GM23338 (cell line): ENCODE measurements at regions not wholly inside any gene's neighbourhood (a gene's known extent, or its start where the extent isn't known, plus 50 kb on each side); places are given as distances from the start of the nearest gene placed in this dataset.

Experiments
- ATAC-seq: fragments of 200-7000 bp; cut with Tn5 transposase; 3 replicates; pipeline ENCODE4 v1.9.1; 2020
- DNase-seq: peaks from one replicate; pipeline ENCODE4 v3.0.0-alpha.2; 2015; ENCODE audit warnings: low spot score
- H2AFZ ChIP-seq: fragments of 200-600 bp; sonication (generic); 2 replicates; pipeline ENCODE4 v1.8.0; 2016; ENCODE audit warnings: antibody characterized with exemption, mild to moderate bottlenecking, moderate library complexity
- H3F3A ChIP-seq: fragments of 200-600 bp; sonication (generic); replicated peaks from 2 replicates; pipeline ENCODE4 v1.8.0; 2017; ENCODE audit warnings: antibody characterized with exemption, mixed run types, low read depth
- H3K27ac ChIP-seq: fragments of 200-600 bp; sonication (generic); 2 replicates; pipeline ENCODE4 v1.6.1; 2016; ENCODE audit warnings: low read depth
- H3K27me3 ChIP-seq: fragments of 200-600 bp; sonication (generic); 2 replicates; pipeline ENCODE4 v1.8.0; 2016; ENCODE audit warnings: mild to moderate bottlenecking, mixed run types, moderate library complexity; ENCODE audit not compliant: insufficient read depth
- H3K36me3 ChIP-seq: fragments of 200-600 bp; sonication (generic); 2 replicates; pipeline ENCODE4 v1.8.0; 2016; ENCODE audit warnings: mild to moderate bottlenecking; ENCODE audit not compliant: insufficient read depth
- H3K4me1 ChIP-seq: fragments of 200-600 bp; sonication (generic); 2 replicates; pipeline ENCODE4 v1.8.0; 2016; ENCODE audit warnings: mild to moderate bottlenecking, moderate library complexity; ENCODE audit not compliant: insufficient read depth
- H3K4me2 ChIP-seq: fragments of 200-600 bp; sonication (generic); 2 replicates; pipeline ENCODE4 v1.7.1; 2017; ENCODE audit warnings: mixed run types
- H3K4me3 ChIP-seq: fragments of 200-600 bp; sonication (generic); 2 replicates; pipeline ENCODE4 v1.6.1; 2016; ENCODE audit warnings: mixed run types
- H3K79me2 ChIP-seq: fragments of 200-600 bp; sonication (generic); replicated peaks from 2 replicates; pipeline ENCODE4 v1.8.0; 2017; ENCODE audit warnings: mild to moderate bottlenecking; ENCODE audit not compliant: insufficient read depth
- H3K9me2 ChIP-seq: fragments of 200-600 bp; sonication (generic); 2 replicates; pipeline ENCODE4 v1.8.0; 2017; ENCODE audit not compliant: insufficient read depth
- H4K20me1 ChIP-seq: fragments of 200-600 bp; sonication (generic); replicated peaks from 2 replicates; pipeline ENCODE4 v1.8.0; 2017; ENCODE audit warnings: mild to moderate bottlenecking; ENCODE audit not compliant: insufficient read depth
- H3K27ac Mint-ChIP-seq: 2 replicates; pipeline ENCODE4 v1.8.0; 2020; ENCODE audit warnings: inconsistent platforms, mild to moderate bottlenecking, moderate library complexity, mixed read lengths
- H3K27me3 Mint-ChIP-seq: 3 replicates; pipeline ENCODE4 v1.8.0; 2022; ENCODE audit warnings: low read depth, mild to moderate bottlenecking, moderate library complexity, mixed read lengths, inconsistent platforms; ENCODE audit not compliant: insufficient read depth, poor library complexity
- H3K36me3 Mint-ChIP-seq: 3 replicates; pipeline ENCODE4 v1.8.0; 2021; ENCODE audit warnings: low read depth, mild to moderate bottlenecking, inconsistent platforms, moderate library complexity, mixed read lengths
- H3K4me1 Mint-ChIP-seq: 3 replicates; pipeline ENCODE4 v1.8.0; 2020; ENCODE audit warnings: mild to moderate bottlenecking, inconsistent platforms, mixed read lengths
- H3K4me3 Mint-ChIP-seq: 3 replicates; pipeline ENCODE4 v1.8.0; 2021; ENCODE audit warnings: moderate library complexity, mild to moderate bottlenecking, inconsistent platforms, mixed read lengths
- H3K9me3 Mint-ChIP-seq: 3 replicates; pipeline ENCODE4 v1.8.0; 2020; ENCODE audit warnings: moderate library complexity, mild to moderate bottlenecking, inconsistent platforms, mixed read lengths
- CREB1 ChIP-seq: fragments of 250-450 bp; sonication (Bioruptor Pico); IDR thresholded peaks from 2 replicates; pipeline ENCODE4 v1.5.0; 2020; ENCODE audit warnings: low read depth, mild to moderate bottlenecking, moderate library complexity
- ETS1 ChIP-seq: IDR thresholded peaks from 2 replicates; pipeline ENCODE4 v1.6.1; 2016; ENCODE audit warnings: antibody characterized with exemption
- EZH2 ChIP-seq: fragments of 200-600 bp; sonication (generic); IDR thresholded peaks from one replicate; pipeline ENCODE4 v1.8.0; 2017; ENCODE audit warnings: antibody characterized with exemption, mild to moderate bottlenecking, low read depth; ENCODE audit not compliant: unreplicated experiment
- EZH2phosphoT487 ChIP-seq: fragments of 200-600 bp; sonication (generic); IDR thresholded peaks from one replicate; pipeline ENCODE4 v1.8.1; 2018; ENCODE audit warnings: antibody characterized with exemption; ENCODE audit not compliant: unreplicated experiment
- JUNB ChIP-seq: IDR thresholded peaks from one replicate; pipeline ENCODE4 v1.6.1; 2016; ENCODE audit warnings: antibody characterized with exemption; ENCODE audit not compliant: unreplicated experiment
- NANOG ChIP-seq: IDR thresholded peaks from 2 replicates; pipeline ENCODE4 v1.6.1; 2016; ENCODE audit warnings: antibody characterized with exemption, borderline replicate concordance
- POLR2AphosphoS5 ChIP-seq: IDR thresholded peaks from 2 replicates; pipeline ENCODE4 v1.6.1; 2016; ENCODE audit warnings: antibody characterized with exemption, low read depth
- REST ChIP-seq: IDR thresholded peaks from one replicate; pipeline ENCODE4 v1.6.1; 2018; ENCODE audit warnings: antibody characterized with exemption; ENCODE audit not compliant: unreplicated experiment
- STAT1 ChIP-seq: IDR thresholded peaks from one replicate; pipeline ENCODE4 v1.6.1; 2016; ENCODE audit warnings: antibody characterized with exemption; ENCODE audit not compliant: unreplicated experiment
- ZNF331 ChIP-seq: fragments of 250-450 bp; sonication (Bioruptor Pico); IDR thresholded peaks from 2 replicates; pipeline ENCODE4 v1.5.0; 2020; ENCODE audit warnings: low read depth, mild to moderate bottlenecking, moderate library complexity
- ZNF462 ChIP-seq: fragments of 250-450 bp; sonication (Bioruptor Pico); IDR thresholded peaks from 2 replicates; pipeline ENCODE4 v1.5.0; 2020; ENCODE audit warnings: mild to moderate bottlenecking, moderate library complexity

GRCh38 chr15:85906640-85907039 is 111.9 kb upstream of the KLHL25 start (continued):
- TF ChIP-seq REST (no peak), NANOG (no peak), ETS1 (no peak), EZH2 (no peak), ZNF331 (CRISPR knock-in tag) (no peak), EZH2phosphoT487 (no peak)

- no peaks in the 10 kb centered on the region for H3K27me3 ChIP-seq
- Mint-ChIP-seq H3K27ac (no peak overlapping the region), H3K27me3 (peaks cover 2% of the 10 kb centered on the region), H3K36me3 (no peaks in the 10 kb centered on the region), H3K9me3 (no peaks in the 10 kb centered on the region), H3K4me1 (peaks cover 6% of the 10 kb centered on the region), H3K4me3 (no peak overlapping the region)
- H4K20me1 ChIP-seq: no peaks in the 10 kb centered on the region
- peak overlapping the region; percentile 47; the same call in 1 of the 2 replicates for H2AFZ ChIP-seq
- H3F3A ChIP-seq: no peaks in the 10 kb centered on the region
- DNase-seq (no peak), ATAC-seq (no peak)
- H3K36me3 ChIP-seq: no peaks in the 10 kb centered on the region
- H3K4me1 ChIP-seq: peaks cover 6% of the 10 kb centered on the region
- H3K27ac ChIP-seq: no peak overlapping the region
- H3K9me2 ChIP-seq: peaks cover 9% of the 10 kb centered on the region; the same call in 1 of the 2 replicates
- H3K4me2 ChIP-seq: no peak overlapping the region
- H3K79me2 ChIP-seq: no peaks in the 10 kb centered on the region
- H3K4me3 ChIP-seq: no peak overlapping the region
- TF ChIP-seq ZNF331 (CRISPR knock-in tag) (no peak), NANOG (no peak), JUNB (no peak), STAT1 (no peak), ZNF462 (CRISPR knock-in tag) (no peak), CREB1 (no peak), ETS1 (no peak), EZH2 (no peak), POLR2AphosphoS5 (no peak), EZH2phosphoT487 (no peak)
Measured at GRCh38 chr15:85910834-85911233, 116.1 kb upstream of the KLHL25 start.
